Upper lobe of left lung (tissue), 6 donors: ENCODE measurements at regions not wholly inside any gene's neighbourhood (a gene's known extent, or its start where the extent isn't known, plus 50 kb on each side); places are given as distances from the start of the nearest gene placed in this dataset.

ENCODE experiments used
- ATAC-seq, 2 donors: fragments of 200-7000 bp; cut with Tn5 transposase; one replicate each; pipeline ENCODE4 v1.9.1; 2022; ENCODE audit warnings: mild to moderate bottlenecking in 2 of 2, moderate library complexity in 2 of 2; ENCODE audit not compliant: low FRiP score in 2 of 2
- DNase-seq, 2 donors: peaks; one replicate each; pipeline ENCODE4 v3.0.0-alpha.2; 2019 to 2020
- H3K27ac ChIP-seq, 4 donors: fragments of 200-600 bp; sonication (generic); one replicate each; pipeline ENCODE4 v1.5.1; 2016 to 2019
- H3K27me3 ChIP-seq, 4 donors: fragments of 200-600 bp; sonication (generic); one replicate each; pipeline ENCODE4 v1.5.1; 2017 to 2019
- H3K36me3 ChIP-seq, 4 donors: fragments of 200-600 bp; sonication (generic); one replicate each; pipeline ENCODE4 v1.5.1; 2016 to 2019
- H3K4me1 ChIP-seq, 4 donors: fragments of 200-600 bp; sonication (generic); one replicate each; pipeline ENCODE4 v1.5.1; 2018 to 2019
- H3K4me3 ChIP-seq, 4 donors: fragments of 200-600 bp; sonication (generic); one replicate each; pipeline ENCODE4 v1.5.1; 2017 to 2019; ENCODE audit warnings: mild to moderate bottlenecking in 2 of 4, moderate library complexity in 1 of 4
- H3K9me3 ChIP-seq, 4 donors: fragments of 200-600 bp; sonication (generic); one replicate each; pipeline ENCODE4 v1.5.1; 2018 to 2019
- EP300 ChIP-seq, 4 donors: sonication (generic); formaldehyde crosslinking; IDR thresholded peaks; one replicate each; pipeline ENCODE4 v1.5.1; 2017; ENCODE audit warnings: antibody characterized with exemption in 4 of 4, control low read depth in 2 of 4
- POLR2A ChIP-seq, 4 donors: fragments of 450-650 bp; IDR thresholded peaks; one replicate each; pipeline ENCODE4 v1.5.1; 2016 to 2017; ENCODE audit warnings: antibody characterized with exemption in 4 of 4, mild to moderate bottlenecking in 2 of 4
- POLR2AphosphoS5 ChIP-seq, 2 donors: sonication (generic); formaldehyde crosslinking; IDR thresholded peaks; one replicate each; pipeline ENCODE4 v1.5.1; 2017; ENCODE audit warnings: antibody characterized with exemption in 2 of 2
- WGBS, 2 donors: methylation state at CpG; one replicate each; pipeline ENCODE4 v1.1.5; 2017 to 2018; 5-methylcytosine and 5-hydroxymethylcytosine counted together
- TF ChIP-seq, protein P1 (sequence below), 6 experiments: fragments of 450-650 bp in 4 of 6; fragments of 200-600 bp in 2 of 6; sonication (generic) in 2 of 6; IDR thresholded peaks; one replicate each; pipeline ENCODE4 v1.5.1; 2016 to 2019; ENCODE audit warnings: antibody characterized with exemption in 6 of 6
- donor health status: DM: no; HTN: no; CAD: no; lungs with moderate emphysema.
- donor health status: DM: no; HTN: yes; CAD: no; lungs with severe emphysema.

DNA sequence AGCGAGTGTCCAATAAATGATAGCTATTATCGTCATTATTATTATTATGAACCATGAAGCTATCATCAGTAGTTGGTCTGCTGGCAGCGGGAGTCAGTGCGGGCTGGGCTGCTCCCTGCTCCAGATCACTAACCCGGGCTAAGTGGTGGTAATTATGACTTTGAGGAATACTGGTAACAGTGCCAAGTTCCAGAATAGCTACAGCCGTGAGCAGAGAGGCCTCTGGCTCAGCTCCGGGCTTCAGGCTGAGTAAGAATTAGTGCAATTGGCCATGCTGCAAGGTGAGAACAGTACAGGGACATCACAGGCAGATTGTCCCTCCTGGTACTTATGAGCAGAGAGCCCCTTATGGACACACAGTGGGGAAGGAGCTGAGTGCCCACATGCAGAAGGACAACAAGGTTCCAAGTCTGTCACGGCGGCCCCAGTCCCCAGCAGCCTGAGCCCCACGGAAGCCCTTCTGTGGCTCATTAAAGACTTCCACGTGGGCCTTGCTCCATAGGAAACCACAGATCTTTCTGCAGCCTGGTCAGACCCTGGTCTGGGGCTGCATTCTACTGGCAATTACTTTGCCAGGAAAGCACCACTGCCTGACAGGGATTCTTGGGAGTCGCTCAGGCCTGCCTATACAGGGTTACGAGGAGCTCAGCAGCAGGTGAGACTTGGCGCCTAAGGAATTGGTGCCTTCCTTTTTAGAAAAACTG is 235.1 kb downstream of the RRAGC start:
- H3K4me1 ChIP-seq: no peaks in the 10 kb centered on the region
- TF ChIP-seq POLR2AphosphoS5 (IDR thresholded peaks at IDR 0.05) (no peak), EP300 (IDR thresholded peaks at IDR 0.05) (no peak), POLR2A (IDR thresholded peaks at IDR 0.05) (no peak)
- TF ChIP-seq, protein P1, sequence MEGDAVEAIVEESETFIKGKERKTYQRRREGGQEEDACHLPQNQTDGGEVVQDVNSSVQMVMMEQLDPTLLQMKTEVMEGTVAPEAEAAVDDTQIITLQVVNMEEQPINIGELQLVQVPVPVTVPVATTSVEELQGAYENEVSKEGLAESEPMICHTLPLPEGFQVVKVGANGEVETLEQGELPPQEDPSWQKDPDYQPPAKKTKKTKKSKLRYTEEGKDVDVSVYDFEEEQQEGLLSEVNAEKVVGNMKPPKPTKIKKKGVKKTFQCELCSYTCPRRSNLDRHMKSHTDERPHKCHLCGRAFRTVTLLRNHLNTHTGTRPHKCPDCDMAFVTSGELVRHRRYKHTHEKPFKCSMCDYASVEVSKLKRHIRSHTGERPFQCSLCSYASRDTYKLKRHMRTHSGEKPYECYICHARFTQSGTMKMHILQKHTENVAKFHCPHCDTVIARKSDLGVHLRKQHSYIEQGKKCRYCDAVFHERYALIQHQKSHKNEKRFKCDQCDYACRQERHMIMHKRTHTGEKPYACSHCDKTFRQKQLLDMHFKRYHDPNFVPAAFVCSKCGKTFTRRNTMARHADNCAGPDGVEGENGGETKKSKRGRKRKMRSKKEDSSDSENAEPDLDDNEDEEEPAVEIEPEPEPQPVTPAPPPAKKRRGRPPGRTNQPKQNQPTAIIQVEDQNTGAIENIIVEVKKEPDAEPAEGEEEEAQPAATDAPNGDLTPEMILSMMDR (IDR thresholded peaks at IDR 0.05): no peak
- H3K36me3 ChIP-seq: no peaks in the 10 kb centered on the region
- H3K27ac ChIP-seq: no peak overlapping the region
- H3K27me3 ChIP-seq: no peaks in the 10 kb centered on the region
- 74 to 79% methylated on average over 9 to 14 of the region's 14 CpGs for WGBS, 2 donors
- DNase-seq (no peak), ATAC-seq (no peak)
- H3K4me3 ChIP-seq: no peak overlapping the region
- no peaks in the 10 kb centered on the region for H3K9me3 ChIP-seq

DNA sequence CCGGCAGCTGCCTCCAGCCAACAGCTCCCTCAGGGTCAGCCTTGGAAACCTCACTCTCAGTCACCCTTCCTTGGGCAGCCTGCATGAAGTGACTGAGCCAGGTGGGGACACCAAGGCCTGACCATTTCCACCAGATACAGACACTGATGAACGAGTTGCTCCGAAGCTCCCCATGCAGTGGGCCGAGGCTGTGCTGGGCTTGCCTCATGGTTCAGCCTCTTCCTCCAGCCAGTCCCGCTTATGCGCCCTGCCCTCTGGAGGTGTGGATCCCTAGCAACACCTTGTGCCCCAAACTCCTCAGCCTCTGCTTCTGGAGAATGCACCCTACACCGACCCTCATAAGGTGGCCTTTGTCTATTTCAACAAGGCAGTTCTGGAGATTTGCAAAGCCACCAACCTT is 236.0 kb downstream of the RRAGC start:
- Histone ChIP-seq H3K4me1 (no peaks in the 10 kb centered on the region), H3K27ac (no peak overlapping the region), H3K4me3 (no peak overlapping the region), H3K36me3 (no peaks in the 10 kb centered on the region), H3K9me3 (no peaks in the 10 kb centered on the region), H3K27me3 (no peaks in the 10 kb centered on the region)
- 84 to 94% methylated on average over 7 of the region's 7 CpGs for WGBS, 2 donors
- ATAC-seq (no peak), DNase-seq (no peak)
- TF ChIP-seq, protein P1 (IDR thresholded peaks at IDR 0.05): no peak
- TF ChIP-seq POLR2A (IDR thresholded peaks at IDR 0.05) (no peak), EP300 (IDR thresholded peaks at IDR 0.05) (no peak), POLR2AphosphoS5 (IDR thresholded peaks at IDR 0.05) (no peak)

DNA sequence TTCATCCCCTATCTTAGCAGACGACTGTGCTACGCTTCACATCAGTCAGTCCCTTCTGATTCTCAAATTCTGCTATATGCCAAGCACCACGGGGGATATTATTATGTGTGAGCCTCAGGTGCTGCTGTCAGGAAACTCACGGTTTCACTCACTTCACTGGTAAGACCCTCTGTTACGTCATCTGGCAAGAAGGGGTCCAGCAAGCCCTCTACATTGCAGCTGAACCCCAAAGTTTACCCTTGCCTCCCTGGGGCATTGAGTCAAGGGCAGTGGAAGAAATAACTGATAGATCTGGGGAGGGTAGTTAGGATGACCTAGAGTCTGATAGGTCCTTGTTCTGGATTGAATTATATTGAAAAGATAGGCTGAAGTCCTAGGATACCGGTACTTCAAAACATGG is 237.4 kb downstream of the RRAGC start:
- Histone ChIP-seq H3K9me3 (no peaks in the 10 kb centered on the region), H3K27ac (no peak overlapping the region), H3K36me3 (no peaks in the 10 kb centered on the region), H3K4me3 (no peak overlapping the region), H3K4me1 (no peaks in the 10 kb centered on the region), H3K27me3 (no peaks in the 10 kb centered on the region)
- TF ChIP-seq EP300 (IDR thresholded peaks at IDR 0.05) (no peak), POLR2AphosphoS5 (IDR thresholded peaks at IDR 0.05) (no peak), POLR2A (IDR thresholded peaks at IDR 0.05) (no peak)
- TF ChIP-seq, protein P1 (IDR thresholded peaks at IDR 0.05): no peak
- ATAC-seq (no peak), DNase-seq (no peak)
- 78 to 91% methylated on average over 6 of the region's 6 CpGs for WGBS, 2 donors

DNA sequence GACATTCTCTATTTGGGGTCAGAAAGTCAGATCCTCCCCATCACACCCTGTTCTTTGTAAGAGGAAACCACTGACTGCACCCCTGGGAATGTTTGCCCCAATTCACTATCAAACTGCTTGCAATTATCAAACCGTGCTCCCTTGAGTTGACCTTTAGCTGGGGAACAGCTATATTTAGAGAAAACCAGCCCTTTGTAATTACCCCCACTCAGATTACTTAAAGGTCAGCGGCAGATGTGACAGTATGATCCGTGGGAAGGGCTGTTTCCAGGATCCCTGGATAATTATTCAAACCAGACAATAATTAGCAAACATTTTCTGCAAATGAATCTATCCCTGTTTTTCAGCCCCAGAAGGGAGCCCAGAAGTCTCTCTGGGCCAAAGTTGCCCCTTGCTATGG is 242.7 kb downstream of the RRAGC start:
- 49 to 64% methylated on average over 3 of the region's 3 CpGs for WGBS, 2 donors
- no peaks in the 10 kb centered on the region for H3K36me3 ChIP-seq
- no peak for TF ChIP-seq POLR2A (IDR thresholded peaks at IDR 0.05)
- TF ChIP-seq, protein P1 (IDR thresholded peaks at IDR 0.05): no peak
- ATAC-seq (no peak), DNase-seq (no peak)
- H3K4me1 ChIP-seq: no peaks in the 10 kb centered on the region
- H3K27ac ChIP-seq: no peak overlapping the region
- no peaks in the 10 kb centered on the region for H3K9me3 ChIP-seq
- H3K4me3 ChIP-seq: no peak overlapping the region
- H3K27me3 ChIP-seq: no peaks in the 10 kb centered on the region

DNA sequence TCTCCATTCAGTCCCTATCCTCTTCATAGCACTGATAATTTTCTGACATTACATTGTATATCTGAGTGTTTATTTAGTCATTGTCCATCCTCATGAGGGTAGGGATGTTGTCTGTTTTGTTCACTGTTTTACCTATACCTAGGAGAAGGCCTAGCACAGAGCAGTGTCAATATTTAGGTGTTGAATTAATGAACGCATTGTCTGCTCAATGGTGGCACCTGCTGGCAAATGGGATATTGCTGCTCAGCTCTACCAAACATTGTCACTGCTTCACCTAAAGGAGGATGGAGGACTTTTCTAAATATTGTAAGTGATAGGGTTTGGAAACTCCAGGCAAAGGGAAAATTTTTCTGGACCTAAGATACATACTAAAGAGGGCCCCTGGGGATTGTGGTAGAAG is 243.9 kb downstream of the RRAGC start:
- H3K36me3 ChIP-seq: no peaks in the 10 kb centered on the region
- no peaks in the 10 kb centered on the region for H3K4me1 ChIP-seq
- ATAC-seq (no peak), DNase-seq (no peak)
- no peaks in the 10 kb centered on the region for H3K9me3 ChIP-seq
- 81 to 87% methylated on average over 1 of the region's 1 CpG for WGBS, 2 donors
- TF ChIP-seq POLR2A (IDR thresholded peaks at IDR 0.05) (no peak), POLR2AphosphoS5 (IDR thresholded peaks at IDR 0.05) (no peak), EP300 (IDR thresholded peaks at IDR 0.05) (no peak)
- TF ChIP-seq, protein P1 (IDR thresholded peaks at IDR 0.05): no peak
- no peak overlapping the region for H3K27ac ChIP-seq
- H3K27me3 ChIP-seq: no peaks in the 10 kb centered on the region
- no peak overlapping the region for H3K4me3 ChIP-seq
